Heart right ventricle (tissue), 16 donors: ENCODE measurements at regions not wholly inside any gene's neighbourhood (a gene's known extent, or its start where the extent isn't known, plus 50 kb on each side); places are given as distances from the start of the nearest gene placed in this dataset.
A peak's percentile ranks its signal among the peaks of the same experiment; 100 is the strongest.

Experiments
- ATAC-seq, 8 donors: fragments of 200-7000 bp; cut with Tn5 transposase; one replicate each; pipeline ENCODE4 v1.9.1; 2020; ENCODE audit warnings: mild to moderate bottlenecking in 8 of 8, moderate library complexity in 8 of 8, moderate number of reproducible peaks in 1 of 8
- DNase-seq, 2 donors: peaks; one replicate each; pipeline ENCODE4 v3.0.0-alpha.2; 2020
- H3K27ac ChIP-seq, 10 donors: fragments of 200-600 bp; sonication (generic) in 2 of 10; one replicate each; pipeline versions ENCODE4 v1.5.0 to v1.8.0; 2020 to 2022; ENCODE audit warnings: mild to moderate bottlenecking in 3 of 10
- H3K27me3 ChIP-seq, 7 donors: fragments of 200-600 bp; one replicate each; pipeline ENCODE4 v1.8.0; 2021 to 2022; ENCODE audit warnings: mild to moderate bottlenecking in 2 of 7
- H3K36me3 ChIP-seq, 9 donors: fragments of 200-600 bp; sonication (generic) in 1 of 9; one replicate each; pipeline versions ENCODE4 v1.5.0 to v1.8.0; 2020 to 2022; ENCODE audit warnings: mild to moderate bottlenecking in 2 of 9
- H3K4me1 ChIP-seq, 9 donors: fragments of 200-600 bp; sonication (generic) in 1 of 9; one replicate each; pipeline versions ENCODE4 v1.5.0 to v1.8.0; 2020 to 2022; ENCODE audit warnings: mild to moderate bottlenecking in 4 of 9
- H3K4me3 ChIP-seq, 10 donors: fragments of 200-600 bp; sonication (generic) in 2 of 10; one replicate each; pipeline versions ENCODE4 v1.5.0 to v1.8.0; 2020 to 2022; ENCODE audit warnings: mild to moderate bottlenecking in 7 of 10, moderate library complexity in 2 of 10
- H3K9me3 ChIP-seq, 11 donors: fragments of 200-600 bp in 10 of 11; sonication (generic) in 2 of 11; one replicate each; pipeline versions ENCODE4 v1.5.0 to v1.8.0; 2013 to 2022; ENCODE audit warnings: mild to moderate bottlenecking in 2 of 11, control low read depth in 1 of 11, moderate library complexity in 1 of 11
- CTCF ChIP-seq, 9 donors: fragments of 200-600 bp; sonication (generic) in 2 of 9; IDR thresholded peaks; one replicate each; pipeline versions ENCODE4 v1.5.0 to v1.8.0; 2021 to 2022; ENCODE audit warnings: antibody characterized with exemption in 9 of 9, mild to moderate bottlenecking in 5 of 9, moderate library complexity in 1 of 9
- WGBS, 2 donors: extraction: QIAGEN DNeasy Blood & Tissue Kit; methylation state at CpG; one replicate each; pipeline ENCODE4 v1.1.7; 2013; ENCODE audit warnings: inconsistent platforms in 1 of 2; 5-methylcytosine and 5-hydroxymethylcytosine counted together
- intact Hi-C, 10 donors: fragments of 100-400 bp; cut with DNase I; formaldehyde crosslinking; loops; one replicate each; pipeline versions ENCODE4 v1.11.1 to v1.14.2; 2022
- donor health status: Arrhythmogenic right ventricular cardiomyopathy.
- donor health status: ischemic (EF 13 %, LVEDD 7.1; RV severe dilation, severe dysfunction).
- donor health status: healthy with polysubstance abuse.
- donor health status: DM: no; HTN: yes; CAD: no.
- donor health status: DM: no; HTN: no; CAD: no.
- donor health status: ischemic (EF 25% LVEDD 6.9; RV normal size, moderate dysfunction).
- donor health status: ischemic (EF 25% LVEDD 5.7; RV mildly dilated, moderate dysfunction).
- donor health status: healthy.
- donor health status: DM: yes; HTN: yes; CAD: no.
- donor health status: Ischemic cardiomyopathy.
- donor health status: ischemic (EF 35%, LVEDD 5.7; RV mildly dilated, moderate dysfunction).
- donor health status: nonischemic (EF 11% LVEDD 7.7; RV severe dilation, severe dysfunction).
- donor health status: DM: yes; HTN: yes; CAD: no.
- donor health status: PGD.
- donor health status: ischemic (EF 29% LVEDD 5.4; RV normal size, mild dysfunction).
- donor health status: nonischemic (EF 23%, LVEDD 6.1; RV moderate dilation, normal function).

- peaks cover 0 to 22% (median 0%) of the 10 kb centered on the region in 11 donors for H3K9me3 ChIP-seq
- DNase-seq (no peak), ATAC-seq (no peak)
- H3K4me3 ChIP-seq: no peak overlapping the region
- TF ChIP-seq CTCF (IDR thresholded peaks at IDR 0.05): no peak
- 85 to 94% methylated on average over 5 of the region's 5 CpGs for WGBS, 2 donors
- intact Hi-C loops: no loop called here
- peaks cover 0 to 5% (median 0%) of the 10 kb centered on the region in 9 donors for H3K4me1 ChIP-seq
- no peak overlapping the region for H3K27ac ChIP-seq
- no peaks in the 10 kb centered on the region for H3K27me3 ChIP-seq
- no peaks in the 10 kb centered on the region for H3K36me3 ChIP-seq
Observed at GRCh38 chr2:111691164-111691875, 192.7 kb downstream of the ANAPC1 start.

- 89 to 92% methylated on average over 2 of the region's 2 CpGs for WGBS, 2 donors
Observed at GRCh38 chr2:111692311-111692710, 191.7 kb downstream of the ANAPC1 start.

GRCh38 chr2:111694700-111695101 is 189.3 kb downstream of the ANAPC1 start:
- intact Hi-C loops: no loop called here
- no peaks in the 10 kb centered on the region for H3K27me3 ChIP-seq
- peak in 6 of 8 donors; percentile 48 to 68 (median 56) for ATAC-seq
- peak overlapping the region in 1 of 10 donors; percentile 46 for H3K27ac ChIP-seq
- peaks cover 0 to 26% (median 0%) of the 10 kb centered on the region in 9 donors for H3K4me1 ChIP-seq
- 33 to 37% methylated on average over 3 of the region's 3 CpGs for WGBS, 2 donors
- peaks cover 0 to 22% (median 0%) of the 10 kb centered on the region in 11 donors for H3K9me3 ChIP-seq
- H3K4me3 ChIP-seq: no peak overlapping the region
- DNase-seq: no peak
- TF ChIP-seq CTCF (IDR thresholded peaks at IDR 0.05): no peak
- H3K36me3 ChIP-seq: no peaks in the 10 kb centered on the region

More at GRCh38 chr2:111692311-111692710, 191.7 kb downstream of the ANAPC1 start:
- Histone ChIP-seq H3K27ac (no peak overlapping the region), H3K27me3 (no peaks in the 10 kb centered on the region), H3K4me3 (no peak overlapping the region), H3K36me3 (no peaks in the 10 kb centered on the region), H3K4me1 (peaks cover 0 to 5% (median 0%) of the 10 kb centered on the region in 9 donors), H3K9me3 (peaks cover 0 to 22% (median 0%) of the 10 kb centered on the region in 11 donors)
- intact Hi-C loops: no loop called here
- TF ChIP-seq CTCF (IDR thresholded peaks at IDR 0.05): no peak
- DNase-seq (no peak), ATAC-seq (no peak)

- intact Hi-C loops: no loop called here
- no peak for TF ChIP-seq CTCF (IDR thresholded peaks at IDR 0.05)
- DNase-seq (no peak), ATAC-seq (no peak)
- Histone ChIP-seq H3K36me3 (no peaks in the 10 kb centered on the region), H3K4me1 (peaks cover 0 to 34% (median 0%) of the 10 kb centered on the region in 9 donors), H3K9me3 (peaks cover 0 to 22% (median 0%) of the 10 kb centered on the region in 11 donors), H3K4me3 (no peak overlapping the region), H3K27ac (peak overlapping the region in 1 of 10 donors; percentile 46), H3K27me3 (no peaks in the 10 kb centered on the region)
- 96% methylated on average over 8 of the region's 8 CpGs for WGBS, 2 donors
Observed at GRCh38 chr2:111695441-111696007, 188.5 kb downstream of the ANAPC1 start.
